ENCODE measurements at regions not wholly inside any gene's neighbourhood (a gene's known extent, or its start where the extent isn't known, plus 50 kb on each side); places are given as distances from the start of the nearest gene placed in this dataset.
"Not testable (repeated sequence)": the region's sequence is repeated elsewhere in the genome, so short reads cannot be mapped to it uniquely, and the experiment has no call there.

- Mint-ChIP-seq H3K4me1 (ENCODE audit: low read depth) (no peaks in the 10 kb centered on the region), H3K36me3 (ENCODE audit: low read depth) (no peaks in the 10 kb centered on the region), H3K9me3 (peaks cover 2% of the 10 kb centered on the region), H3K27me3 (ENCODE audit: low read depth) (peaks cover 3% of the 10 kb centered on the region), H3K27ac (no peak overlapping the region), H3K4me3 (no peak overlapping the region)
- CTCF ChIA-PET = interaction anchor here (0.5 to 1.4 kb wide), 4 partner anchors 9 to 405 kb away, joined by 3 to 6 read pairs (median 4); no protein-coding TSS in a partner anchor
- intact Hi-C loops (cut with micrococcal nuclease) = loop anchor here (1.0 to 2.0 kb wide), 2 partner anchors 117 to 187 kb away; a partner anchor contains a TSS
- DNase-seq = no peak
Observed at GRCh38 chr12:62005615-62006014, 254.6 kb upstream of the USP15 start.

GRCh38 chr12:62006076-62006732 is 254.0 kb upstream of the USP15 start:
- H3K36me3 Mint-ChIP-seq (ENCODE audit: low read depth) = no peaks in the 10 kb centered on the region
- intact Hi-C loops (cut with micrococcal nuclease) = loop anchor here (1.0 to 2.0 kb wide), 2 partner anchors 117 to 186 kb away; a partner anchor contains a TSS
- DNase-seq = peak; percentile 43
- peaks cover 3% of the 10 kb centered on the region for H3K27me3 Mint-ChIP-seq (ENCODE audit: low read depth)
- H3K4me1 Mint-ChIP-seq (ENCODE audit: low read depth) = no peaks in the 10 kb centered on the region
- peaks cover 2% of the 10 kb centered on the region for H3K9me3 Mint-ChIP-seq
- H3K4me3 Mint-ChIP-seq = no peak overlapping the region
- CTCF ChIA-PET = interaction anchor here (0.6 to 1.4 kb wide), 3 partner anchors 9 to 187 kb away, joined by 4 to 6 read pairs (median 5); no protein-coding TSS in a partner anchor
- H3K27ac Mint-ChIP-seq = no peak overlapping the region

- H3K36me3 Mint-ChIP-seq (ENCODE audit: low read depth) = no peaks in the 10 kb centered on the region
- intact Hi-C loops (cut with micrococcal nuclease) = no loop called here
- DNase-seq = no peak
- peaks cover 3% of the 10 kb centered on the region for H3K27me3 Mint-ChIP-seq (ENCODE audit: low read depth)
- H3K9me3 Mint-ChIP-seq = peaks cover 2% of the 10 kb centered on the region
- no peak overlapping the region for H3K4me3 Mint-ChIP-seq
- no peaks in the 10 kb centered on the region for H3K4me1 Mint-ChIP-seq (ENCODE audit: low read depth)
- no peak overlapping the region for H3K27ac Mint-ChIP-seq
- CTCF ChIA-PET = no interaction called here
Observed at GRCh38 chr12:62008703-62009102, 251.5 kb upstream of the USP15 start.

- no peak for DNase-seq
- Mint-ChIP-seq H3K27ac (no peak overlapping the region), H3K4me3 (no peak overlapping the region), H3K9me3 (peaks cover 2% of the 10 kb centered on the region), H3K27me3 (ENCODE audit: low read depth) (peaks cover 3% of the 10 kb centered on the region), H3K4me1 (ENCODE audit: low read depth) (no peaks in the 10 kb centered on the region), H3K36me3 (ENCODE audit: low read depth) (no peaks in the 10 kb centered on the region)
- CTCF ChIA-PET = no interaction called here
- intact Hi-C loops (cut with micrococcal nuclease) = no loop called here
Observed at GRCh38 chr12:62009445-62009844, 250.8 kb upstream of the USP15 start.

- H3K36me3 Mint-ChIP-seq (ENCODE audit: low read depth); DNase-seq; CTCF ChIA-PET; H3K27ac Mint-ChIP-seq; H3K27me3 Mint-ChIP-seq (ENCODE audit: low read depth); H3K9me3 Mint-ChIP-seq; intact Hi-C loops (cut with micrococcal nuclease); H3K4me3 Mint-ChIP-seq; H3K4me1 Mint-ChIP-seq (ENCODE audit: low read depth): not testable (repeated sequence)
Observed at GRCh38 chr12:62010331-62010906, 249.8 kb upstream of the USP15 start.

GRCh38 chr12:62010973-62011372 is 249.2 kb upstream of the USP15 start:
- intact Hi-C loops (cut with micrococcal nuclease); H3K9me3 Mint-ChIP-seq; H3K4me3 Mint-ChIP-seq; H3K27me3 Mint-ChIP-seq (ENCODE audit: low read depth); H3K27ac Mint-ChIP-seq; CTCF ChIA-PET; H3K36me3 Mint-ChIP-seq (ENCODE audit: low read depth); DNase-seq; H3K4me1 Mint-ChIP-seq (ENCODE audit: low read depth): not testable (repeated sequence)

- Mint-ChIP-seq H3K27ac (no peak overlapping the region), H3K4me1 (ENCODE audit: low read depth) (no peaks in the 10 kb centered on the region), H3K9me3 (peaks cover 2% of the 10 kb centered on the region), H3K4me3 (no peak overlapping the region), H3K27me3 (ENCODE audit: low read depth) (no peaks in the 10 kb centered on the region), H3K36me3 (ENCODE audit: low read depth) (no peaks in the 10 kb centered on the region)
- DNase-seq = no peak
- CTCF ChIA-PET = no interaction called here
- intact Hi-C loops (cut with micrococcal nuclease) = no loop called here
Observed at GRCh38 chr12:62014330-62014729, 245.9 kb upstream of the USP15 start.

GRCh38 chr12:62016021-62016420 is 244.2 kb upstream of the USP15 start:
- Mint-ChIP-seq H3K27ac (no peak overlapping the region), H3K4me1 (ENCODE audit: low read depth) (no peaks in the 10 kb centered on the region), H3K27me3 (ENCODE audit: low read depth) (no peaks in the 10 kb centered on the region), H3K4me3 (no peak overlapping the region), H3K9me3 (no peaks in the 10 kb centered on the region), H3K36me3 (ENCODE audit: low read depth) (no peaks in the 10 kb centered on the region)
- DNase-seq = no peak
- intact Hi-C loops (cut with micrococcal nuclease) = no loop called here
- CTCF ChIA-PET = no interaction called here

GRCh38 chr12:62021808-62022207 is 238.4 kb upstream of the USP15 start:
- intact Hi-C loops (cut with micrococcal nuclease) = no loop called here
- no peak overlapping the region for H3K4me3 Mint-ChIP-seq

GRCh38 chr12:62028536-62028935 is 231.7 kb upstream of the USP15 start:
- no peaks in the 10 kb centered on the region for H3K27me3 Mint-ChIP-seq (ENCODE audit: low read depth)
- no peak overlapping the region for H3K4me3 Mint-ChIP-seq
- H3K4me1 Mint-ChIP-seq (ENCODE audit: low read depth) = no peaks in the 10 kb centered on the region
- intact Hi-C loops (cut with micrococcal nuclease) = no loop called here
- H3K36me3 Mint-ChIP-seq (ENCODE audit: low read depth) = no peaks in the 10 kb centered on the region
- DNase-seq = no peak
- CTCF ChIA-PET = no interaction called here
- H3K27ac Mint-ChIP-seq = no peak overlapping the region
- H3K9me3 Mint-ChIP-seq = no peaks in the 10 kb centered on the region

More at GRCh38 chr12:62021808-62022207, 238.4 kb upstream of the USP15 start:
- H3K9me3 Mint-ChIP-seq = no peaks in the 10 kb centered on the region
- CTCF ChIA-PET = interaction anchor here (0.8 kb wide), 1 partner anchor 188 kb away, joined by 3 read pairs; no protein-coding TSS in a partner anchor
- no peak overlapping the region for H3K27ac Mint-ChIP-seq
- no peak for DNase-seq
- no peaks in the 10 kb centered on the region for H3K36me3 Mint-ChIP-seq (ENCODE audit: low read depth)
- H3K4me1 Mint-ChIP-seq (ENCODE audit: low read depth) = no peaks in the 10 kb centered on the region
- no peaks in the 10 kb centered on the region for H3K27me3 Mint-ChIP-seq (ENCODE audit: low read depth)

GRCh38 chr12:62032870-62033269 is 227.3 kb upstream of the USP15 start:
- CTCF ChIA-PET = no interaction called here
- no peak for DNase-seq
- intact Hi-C loops (cut with micrococcal nuclease) = no loop called here
- H3K27ac Mint-ChIP-seq = no peak overlapping the region
- no peak overlapping the region for H3K4me3 Mint-ChIP-seq
- H3K4me1 Mint-ChIP-seq (ENCODE audit: low read depth) = no peaks in the 10 kb centered on the region
- H3K27me3 Mint-ChIP-seq (ENCODE audit: low read depth) = peaks cover 4% of the 10 kb centered on the region
- H3K9me3 Mint-ChIP-seq = no peaks in the 10 kb centered on the region
- no peaks in the 10 kb centered on the region for H3K36me3 Mint-ChIP-seq (ENCODE audit: low read depth)

- Mint-ChIP-seq H3K9me3 (no peaks in the 10 kb centered on the region), H3K36me3 (ENCODE audit: low read depth) (no peaks in the 10 kb centered on the region), H3K27ac (no peak overlapping the region), H3K27me3 (ENCODE audit: low read depth) (no peaks in the 10 kb centered on the region), H3K4me3 (no peak overlapping the region), H3K4me1 (ENCODE audit: low read depth) (no peaks in the 10 kb centered on the region)
- CTCF ChIA-PET = interaction anchor here (0.6 kb wide), 1 partner anchor 497 kb away, joined by 3 read pairs; no protein-coding TSS in a partner anchor
- DNase-seq = no peak
- intact Hi-C loops (cut with micrococcal nuclease) = no loop called here
Observed at GRCh38 chr12:62044450-62045135, 215.6 kb upstream of the USP15 start.

- intact Hi-C loops (cut with micrococcal nuclease) = no loop called here
- Mint-ChIP-seq H3K4me1 (ENCODE audit: low read depth) (no peaks in the 10 kb centered on the region), H3K9me3 (no peaks in the 10 kb centered on the region), H3K4me3 (no peak overlapping the region), H3K27me3 (ENCODE audit: low read depth) (no peaks in the 10 kb centered on the region), H3K27ac (no peak overlapping the region), H3K36me3 (ENCODE audit: low read depth) (no peaks in the 10 kb centered on the region)
- no peak for DNase-seq
- CTCF ChIA-PET = no interaction called here
Observed at GRCh38 chr12:62045211-62045610, 215.0 kb upstream of the USP15 start.
